Spinal cord (tissue), 9 donors: ENCODE measurements at regions not wholly inside any gene's neighbourhood (a gene's known extent, or its start where the extent isn't known, plus 50 kb on each side); places are given as distances from the start of the nearest gene placed in this dataset.
A peak's percentile ranks its signal among the peaks of the same experiment; 100 is the strongest.

Source experiments
- DNase-seq, 6 donors: peaks; one replicate each; pipeline versions ENCODE4 v3.0.0 to v3.0.0-alpha.2; 2013 to 2015; ENCODE audit warnings: low spot score in 6 of 6, low read depth in 4 of 6
- H3K27ac ChIP-seq: one replicate; pipeline ENCODE4 v1.5.1; 2013; ENCODE audit warnings: low read depth, low read length, control low read depth
- H3K27me3 ChIP-seq: one replicate; pipeline ENCODE4 v1.6.1; 2013; ENCODE audit warnings: low read length; ENCODE audit not compliant: control insufficient read depth, insufficient read depth
- H3K36me3 ChIP-seq: one replicate; pipeline ENCODE4 v1.6.1; 2013; ENCODE audit warnings: low read length; ENCODE audit not compliant: control insufficient read depth, insufficient read depth
- H3K4me1 ChIP-seq: one replicate; pipeline ENCODE4 v1.6.1; 2013; ENCODE audit warnings: low read length; ENCODE audit not compliant: control insufficient read depth, insufficient read depth
- H3K4me3 ChIP-seq: one replicate; pipeline ENCODE4 v1.5.1; 2013; ENCODE audit warnings: low read depth, low read length, control low read depth
- H3K9me3 ChIP-seq: one replicate; pipeline ENCODE4 v1.6.1; 2013; ENCODE audit warnings: low read length; ENCODE audit not compliant: control insufficient read depth, insufficient read depth
- WGBS: methylation state at CpG from one replicate; pipeline ENCODE4 v1.1.5; 2013; ENCODE audit warnings: missing lambda C conversion rate; ENCODE audit not compliant: insufficient coverage; 5-methylcytosine and 5-hydroxymethylcytosine counted together
- donor health status: healthy.

DNA sequence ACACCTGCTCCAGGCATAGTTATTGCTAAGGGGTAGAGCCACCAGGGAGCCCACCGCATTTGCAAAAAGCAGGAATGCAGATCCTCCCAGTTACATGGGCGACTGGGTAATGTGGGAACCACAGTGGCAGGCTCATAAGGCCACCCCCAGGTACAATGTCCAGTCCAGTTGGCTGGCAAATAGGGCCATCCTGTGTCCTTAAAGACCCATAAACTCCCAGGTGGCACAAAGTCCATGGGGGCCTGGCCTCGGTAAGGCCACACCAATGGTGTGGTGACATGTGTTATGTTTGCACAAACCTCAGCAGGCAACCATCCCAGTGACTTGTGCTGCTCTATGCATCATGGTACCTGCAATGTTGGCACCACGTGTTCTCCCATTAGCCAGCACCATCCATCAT, 283.6 kb upstream of the GYPC start:
- WGBS, result 94% methylated on average over 3 of the region's 4 CpGs
- Histone ChIP-seq H3K36me3 (no peaks in the 10 kb centered on the region), H3K9me3 (no peaks in the 10 kb centered on the region), H3K27me3 (no peaks in the 10 kb centered on the region), H3K4me3 (no peak overlapping the region), H3K4me1 (no peaks in the 10 kb centered on the region), H3K27ac (no peak overlapping the region)
- no peak for DNase-seq

DNA sequence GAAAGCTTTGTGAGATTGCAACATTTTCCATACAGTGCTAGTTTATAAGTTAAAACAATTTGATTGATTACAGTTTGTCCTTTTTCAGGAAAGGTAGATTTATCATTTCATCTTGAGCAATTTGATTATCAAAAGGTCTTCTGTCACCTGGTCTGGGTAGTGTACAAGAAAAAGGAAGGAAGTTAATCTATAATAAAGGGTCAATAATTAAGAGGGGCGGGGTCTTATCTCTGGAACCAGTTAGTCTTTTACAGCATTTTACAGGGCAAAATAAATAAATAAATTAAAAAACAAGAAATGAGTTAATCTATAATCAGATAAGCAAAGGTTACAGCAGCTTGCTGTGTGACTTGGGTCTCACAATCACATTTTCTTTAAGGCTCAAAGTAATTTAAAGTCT, 277.8 kb upstream of the GYPC start:
- H3K27ac ChIP-seq, result no peak overlapping the region
- no CpG with 5 or more reads among the region's 1 CpG for WGBS
- no peaks in the 10 kb centered on the region for H3K36me3 ChIP-seq
- DNase-seq, result no peak
- H3K4me3 ChIP-seq, result no peak overlapping the region
- H3K27me3 ChIP-seq, result no peaks in the 10 kb centered on the region
- no peaks in the 10 kb centered on the region for H3K4me1 ChIP-seq
- no peaks in the 10 kb centered on the region for H3K9me3 ChIP-seq

DNA sequence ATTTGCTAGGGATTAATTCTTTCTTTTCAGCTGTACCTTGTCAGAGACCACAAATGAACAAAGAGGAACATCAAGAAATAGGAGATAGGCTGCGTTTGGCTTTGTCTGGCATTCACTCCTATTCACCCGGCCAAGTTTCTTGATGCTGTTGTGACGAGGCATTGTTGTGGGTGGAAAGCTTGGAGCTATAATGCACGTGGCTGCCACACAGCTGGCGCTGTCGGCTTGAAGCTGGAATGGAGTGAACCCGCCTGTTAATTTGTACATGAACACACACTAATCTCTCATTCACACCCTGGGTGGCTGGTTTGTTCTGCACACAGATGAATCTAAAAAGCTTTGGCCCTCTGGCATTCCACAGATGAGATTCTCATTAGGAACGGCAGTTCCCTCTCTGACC, 274.9 kb upstream of the GYPC start:
- H3K9me3 ChIP-seq, result no peaks in the 10 kb centered on the region
- H3K27me3 ChIP-seq, result no peaks in the 10 kb centered on the region
- H3K4me3 ChIP-seq, result no peak overlapping the region
- H3K4me1 ChIP-seq, result no peaks in the 10 kb centered on the region
- DNase-seq, result peak in 2 of 6 donors; percentile 41 to 75
- H3K27ac ChIP-seq, result no peak overlapping the region
- no peaks in the 10 kb centered on the region for H3K36me3 ChIP-seq
- WGBS, result 20% methylated on average over 1 of the region's 8 CpGs

DNA sequence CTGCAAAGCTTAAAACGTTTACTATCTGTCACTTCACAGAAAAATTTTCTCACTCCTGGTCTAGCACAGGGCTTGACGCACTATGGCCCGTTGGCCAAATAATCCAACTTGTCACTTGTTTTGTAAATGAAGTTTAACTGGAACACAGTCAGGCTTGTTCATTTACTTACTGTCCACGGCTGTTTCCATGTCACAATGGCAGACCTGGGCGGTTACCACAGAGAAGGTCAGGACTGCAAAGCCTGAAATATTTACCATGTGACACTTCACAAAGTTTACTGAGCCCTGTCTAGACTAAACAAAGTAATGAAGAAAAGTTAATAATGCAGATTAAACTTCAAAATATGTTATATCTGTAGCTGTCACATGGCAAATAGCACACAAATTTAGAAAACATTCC, 273.0 kb upstream of the GYPC start:
- H3K36me3 ChIP-seq, result no peaks in the 10 kb centered on the region
- WGBS, result no CpG with 5 or more reads among the region's 5 CpGs
- no peaks in the 10 kb centered on the region for H3K27me3 ChIP-seq
- no peak overlapping the region for H3K4me3 ChIP-seq
- H3K27ac ChIP-seq, result no peak overlapping the region
- no peaks in the 10 kb centered on the region for H3K4me1 ChIP-seq
- no peak for DNase-seq
- H3K9me3 ChIP-seq, result peaks cover 1% of the 10 kb centered on the region

DNA sequence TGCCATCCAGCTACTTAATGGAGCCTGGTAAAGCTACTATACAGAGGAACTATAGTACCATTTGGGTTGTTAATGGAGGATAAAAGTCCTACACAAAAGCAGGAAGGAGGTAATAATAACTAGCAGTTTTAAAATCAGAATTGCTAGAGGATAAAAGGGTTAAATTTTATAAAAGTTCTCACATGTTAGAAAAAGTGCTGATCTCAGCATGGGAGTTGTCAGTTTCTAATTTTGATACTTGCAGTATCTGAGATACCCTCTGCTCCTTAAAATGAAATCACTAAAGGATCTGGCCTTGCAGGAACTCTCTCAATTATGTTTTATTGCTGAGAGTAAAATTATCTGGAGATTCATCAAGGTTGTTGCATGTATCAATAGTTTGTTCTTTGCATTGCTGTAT, 272.2 kb upstream of the GYPC start:
- H3K36me3 ChIP-seq, result no peaks in the 10 kb centered on the region

DNA sequence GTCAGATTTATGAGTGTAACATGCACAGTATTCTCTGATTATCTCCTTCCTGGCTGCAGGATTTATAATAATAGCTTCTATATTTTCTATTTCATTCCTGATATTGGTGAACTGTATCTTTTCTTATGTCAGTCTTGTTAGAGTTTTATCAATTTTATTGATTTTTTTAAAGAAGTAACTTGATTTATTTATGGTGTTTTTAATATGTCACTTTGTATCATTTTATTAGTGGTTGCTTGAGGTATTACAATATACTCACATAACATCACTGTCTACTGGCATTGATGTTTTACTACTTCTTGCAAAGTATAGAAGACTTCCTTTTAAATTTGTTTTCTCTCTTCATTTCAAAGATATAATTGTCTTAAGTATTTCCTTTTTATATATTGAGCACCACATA, 270.5 kb upstream of the GYPC start:
- Histone ChIP-seq H3K4me3 (no peak overlapping the region), H3K9me3 (peaks cover 1% of the 10 kb centered on the region), H3K4me1 (no peaks in the 10 kb centered on the region), H3K27ac (no peak overlapping the region), H3K27me3 (no peaks in the 10 kb centered on the region), H3K36me3 (no peaks in the 10 kb centered on the region)
- no peak for DNase-seq

More for the DNA sequence above, 272.2 kb upstream of the GYPC start:
- Histone ChIP-seq H3K9me3 (peaks cover 1% of the 10 kb centered on the region), H3K27ac (no peak overlapping the region), H3K4me1 (no peaks in the 10 kb centered on the region), H3K27me3 (no peaks in the 10 kb centered on the region), H3K4me3 (no peak overlapping the region)
- DNase-seq, result no peak

DNA sequence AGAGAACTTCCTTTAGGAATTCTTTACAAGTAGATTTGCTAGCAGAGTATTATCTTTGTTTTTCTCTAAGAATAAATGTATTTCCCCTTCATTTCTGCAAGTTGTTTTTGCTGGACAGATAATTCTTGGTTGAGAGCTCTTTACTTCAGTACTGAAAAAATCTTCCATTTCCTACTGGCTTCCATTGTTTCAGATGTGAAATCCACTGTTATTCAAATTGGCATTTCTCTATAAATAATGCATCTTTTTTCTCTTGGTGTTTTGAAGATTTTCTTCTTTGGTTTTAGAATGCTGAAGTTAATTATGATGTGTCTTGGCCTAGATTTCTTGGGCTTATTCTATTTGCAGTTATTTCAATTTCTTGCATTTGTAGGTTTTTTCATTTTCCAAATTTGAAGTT, 270.0 kb upstream of the GYPC start:
- Histone ChIP-seq H3K4me1 (no peaks in the 10 kb centered on the region), H3K27ac (no peak overlapping the region), H3K27me3 (no peaks in the 10 kb centered on the region), H3K9me3 (peaks cover 1% of the 10 kb centered on the region), H3K36me3 (no peaks in the 10 kb centered on the region), H3K4me3 (no peak overlapping the region)
- no peak for DNase-seq

DNA sequence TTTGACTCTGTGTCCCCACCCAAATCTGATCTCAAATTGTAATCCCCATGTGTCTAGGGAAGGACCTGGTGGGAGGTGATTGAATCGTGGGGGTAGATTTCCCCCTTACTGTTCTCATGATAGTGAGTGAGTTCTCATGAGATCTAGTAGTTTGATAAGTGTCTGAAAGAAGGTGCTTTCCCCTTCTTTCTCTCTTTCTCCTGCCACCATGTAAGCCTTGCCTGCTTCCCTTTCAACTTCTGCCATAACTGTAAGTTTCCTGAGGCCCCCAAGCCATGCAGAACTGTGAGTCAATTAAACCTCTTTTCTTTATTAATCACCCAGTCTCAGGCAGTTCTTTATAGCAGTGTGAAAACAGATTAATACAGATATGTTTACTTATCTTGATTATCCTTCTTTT, 266.5 kb upstream of the GYPC start:
- WGBS, result no CpG with 5 or more reads among the region's 1 CpG
- H3K4me1 ChIP-seq, result no peaks in the 10 kb centered on the region
- DNase-seq, result no peak
- no peak overlapping the region for H3K4me3 ChIP-seq
- H3K9me3 ChIP-seq, result peaks cover 1% of the 10 kb centered on the region
- H3K36me3 ChIP-seq, result no peaks in the 10 kb centered on the region
- H3K27me3 ChIP-seq, result no peaks in the 10 kb centered on the region
- H3K27ac ChIP-seq, result no peak overlapping the region

DNA sequence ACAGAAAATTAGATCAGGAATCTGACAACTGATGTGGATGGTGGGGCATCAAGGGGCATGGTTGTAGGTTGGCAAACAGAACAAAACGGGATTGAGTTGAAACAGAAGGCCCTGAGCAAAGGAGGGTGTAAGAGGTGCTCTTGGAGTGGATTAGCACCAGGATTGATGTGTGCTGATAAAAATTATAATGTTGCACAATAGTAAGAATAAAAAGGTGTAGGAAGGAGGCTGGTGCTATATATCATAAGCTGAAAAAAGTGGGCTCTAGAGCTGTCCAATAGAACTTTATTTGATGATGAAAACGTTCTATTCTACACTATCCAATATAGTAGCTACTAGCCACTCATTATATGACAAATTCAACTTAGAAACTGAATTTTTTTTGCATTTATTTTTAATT, 263.1 kb upstream of the GYPC start:
- no peaks in the 10 kb centered on the region for H3K27me3 ChIP-seq
- H3K4me3 ChIP-seq, result no peak overlapping the region
- H3K27ac ChIP-seq, result no peak overlapping the region
- 94% methylated on average over 1 of the region's 2 CpGs for WGBS
- DNase-seq, result no peak
- no peaks in the 10 kb centered on the region for H3K4me1 ChIP-seq
- H3K9me3 ChIP-seq, result peaks cover 3% of the 10 kb centered on the region
- no peaks in the 10 kb centered on the region for H3K36me3 ChIP-seq

DNA sequence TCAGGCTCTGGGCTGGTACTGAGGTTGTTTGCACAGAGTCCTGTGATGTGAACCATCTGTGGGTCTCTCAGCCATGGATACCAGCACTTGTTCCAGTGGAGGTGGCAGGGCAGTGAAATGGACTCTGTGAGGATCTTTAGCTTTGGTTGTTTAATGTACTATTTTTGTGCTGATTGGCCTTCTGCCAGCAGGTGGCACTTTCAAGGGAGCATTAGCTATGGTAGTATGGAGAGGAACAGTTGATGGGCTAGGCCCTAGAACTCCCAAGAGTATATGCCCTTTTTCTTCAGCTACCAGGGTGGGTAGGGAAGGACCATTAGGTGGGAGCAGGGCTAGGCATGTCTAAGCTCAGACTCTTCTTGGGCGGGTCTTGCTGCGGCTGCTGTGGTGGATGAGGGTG, 257.0 kb upstream of the GYPC start:
- no peak for DNase-seq
- Histone ChIP-seq H3K4me1 (peaks cover 3% of the 10 kb centered on the region), H3K27me3 (no peaks in the 10 kb centered on the region), H3K9me3 (peaks cover 3% of the 10 kb centered on the region), H3K27ac (no peak overlapping the region), H3K36me3 (no peaks in the 10 kb centered on the region), H3K4me3 (no peak overlapping the region)
- WGBS, result 92% methylated on average over 2 of the region's 2 CpGs
